Transverse colon (tissue), 4 donors: ENCODE measurements at regions not wholly inside any gene's neighbourhood (a gene's known extent, or its start where the extent isn't known, plus 50 kb on each side); places are given as distances from the start of the nearest gene placed in this dataset.

Experiments used
- CTCF ChIP-seq, 5 experiments: fragments of 200-600 bp in 3 of 5; fragments of 450-650 bp in 2 of 5; sonication (generic) in 3 of 5; IDR thresholded peaks; 1 replicate in 2 of 5; 2 replicates in 3 of 5; pipeline ENCODE4 v1.5.1; 2016 to 2017; ENCODE audit warnings: antibody characterized with exemption in 5 of 5, inconsistent platforms in 3 of 5, mild to moderate bottlenecking in 2 of 5, moderate library complexity in 1 of 5
- POLR2A ChIP-seq: fragments of 450-650 bp; IDR thresholded peaks from one replicate; pipeline ENCODE4 v1.6.1; 2016; ENCODE audit warnings: antibody characterized with exemption, mild to moderate bottlenecking, moderate library complexity
- POLR2AphosphoS5 ChIP-seq, 3 donors: sonication (generic); formaldehyde crosslinking; IDR thresholded peaks; one replicate each; pipeline ENCODE4 v1.6.1; 2016; ENCODE audit warnings: antibody characterized with exemption in 3 of 3

- TF ChIP-seq CTCF (IDR thresholded peaks at IDR 0.05): no peak
- no peak for TF ChIP-seq POLR2A
- no peak for TF ChIP-seq POLR2AphosphoS5 (IDR thresholded peaks at IDR 0.05)
Measured at GRCh38 chr4:111748157-111748556, 397.1 kb upstream of the FAM241A start.
